Sigmoid colon (tissue), 4 donors: ENCODE measurements at regions not wholly inside any gene's neighbourhood (a gene's known extent, or its start where the extent isn't known, plus 50 kb on each side); places are given as distances from the start of the nearest gene placed in this dataset.

ENCODE experiments used
- EP300 ChIP-seq, 4 donors: sonication (generic); formaldehyde crosslinking; IDR thresholded peaks; one replicate each; pipeline ENCODE4 v1.6.1; 2017; ENCODE audit warnings: antibody characterized with exemption in 4 of 4
- POLR2A ChIP-seq, 2 donors: fragments of 450-650 bp; IDR thresholded peaks; one replicate each; pipeline ENCODE4 v1.6.1; 2016; ENCODE audit warnings: antibody characterized with exemption in 2 of 2, mild to moderate bottlenecking in 2 of 2, moderate library complexity in 2 of 2
- POLR2AphosphoS5 ChIP-seq, 4 donors: sonication (generic); formaldehyde crosslinking; IDR thresholded peaks; one replicate each; pipeline ENCODE4 v1.6.1; 2017; ENCODE audit warnings: antibody characterized with exemption in 4 of 4
- TF ChIP-seq, protein P1 (sequence below), 4 experiments: fragments of 450-650 bp in 3 of 4; fragments of 200-600 bp in 1 of 4; IDR thresholded peaks; one replicate each; pipeline ENCODE4 v1.5.1; 2016 to 2019; ENCODE audit warnings: antibody characterized with exemption in 4 of 4, mild to moderate bottlenecking in 3 of 4, moderate library complexity in 2 of 4

GRCh38 chr16:17544304-17544703 lies 73.5 kb upstream of the XYLT1 start:
- no peak for TF ChIP-seq POLR2A (IDR thresholded peaks at IDR 0.05)
- TF ChIP-seq, protein P1, sequence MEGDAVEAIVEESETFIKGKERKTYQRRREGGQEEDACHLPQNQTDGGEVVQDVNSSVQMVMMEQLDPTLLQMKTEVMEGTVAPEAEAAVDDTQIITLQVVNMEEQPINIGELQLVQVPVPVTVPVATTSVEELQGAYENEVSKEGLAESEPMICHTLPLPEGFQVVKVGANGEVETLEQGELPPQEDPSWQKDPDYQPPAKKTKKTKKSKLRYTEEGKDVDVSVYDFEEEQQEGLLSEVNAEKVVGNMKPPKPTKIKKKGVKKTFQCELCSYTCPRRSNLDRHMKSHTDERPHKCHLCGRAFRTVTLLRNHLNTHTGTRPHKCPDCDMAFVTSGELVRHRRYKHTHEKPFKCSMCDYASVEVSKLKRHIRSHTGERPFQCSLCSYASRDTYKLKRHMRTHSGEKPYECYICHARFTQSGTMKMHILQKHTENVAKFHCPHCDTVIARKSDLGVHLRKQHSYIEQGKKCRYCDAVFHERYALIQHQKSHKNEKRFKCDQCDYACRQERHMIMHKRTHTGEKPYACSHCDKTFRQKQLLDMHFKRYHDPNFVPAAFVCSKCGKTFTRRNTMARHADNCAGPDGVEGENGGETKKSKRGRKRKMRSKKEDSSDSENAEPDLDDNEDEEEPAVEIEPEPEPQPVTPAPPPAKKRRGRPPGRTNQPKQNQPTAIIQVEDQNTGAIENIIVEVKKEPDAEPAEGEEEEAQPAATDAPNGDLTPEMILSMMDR (IDR thresholded peaks at IDR 0.05) = no peak
- TF ChIP-seq POLR2AphosphoS5 (IDR thresholded peaks at IDR 0.05) = no peak
- TF ChIP-seq EP300 (IDR thresholded peaks at IDR 0.05) = no peak
